OCI-LY3 (cell line): ENCODE measurements at regions not wholly inside any gene's neighbourhood (a gene's known extent, or its start where the extent isn't known, plus 50 kb on each side); places are given as distances from the start of the nearest gene placed in this dataset.

ENCODE experiments used
- H2AFZ ChIP-seq: fragments of 200-600, 300-600 bp; shearing (Covaris generic); 2 replicates; pipeline ENCODE4 v1.6.0; 2014; ENCODE audit warnings: antibody characterized with exemption, low read depth, low read length
- H3K27ac ChIP-seq: fragments of 200-600, 300-600 bp; sonication (generic); 2 replicates; pipeline ENCODE4 v1.5.1; 2014; ENCODE audit warnings: mild to moderate bottlenecking, low read length, moderate library complexity, mixed read lengths
- H3K27me3 ChIP-seq: fragments of 200-600, 300-600 bp; sonication (generic); 2 replicates; pipeline ENCODE4 v1.6.1; 2014; ENCODE audit warnings: low read depth, low read length, mixed read lengths
- H3K36me3 ChIP-seq: fragments of 200-600, 300-600 bp; sonication (generic); replicated peaks from 2 replicates; pipeline ENCODE3; 2014; ENCODE audit warnings: low read depth, low read length, mixed read lengths
- H3K4me1 ChIP-seq: fragments of 300-600, 200-600 bp; sonication (generic); 2 replicates; pipeline ENCODE4 v1.6.1; 2014; ENCODE audit warnings: low read length, mixed read lengths
- H3K4me2 ChIP-seq: fragments of 200-600, 300-600 bp; sonication (generic); 2 replicates; pipeline ENCODE4 v1.6.1; 2014; ENCODE audit warnings: low read length, mixed read lengths
- H3K4me3 ChIP-seq: fragments of 300-600, 200-600 bp; sonication (generic); 2 replicates; pipeline ENCODE4 v1.5.1; 2014; ENCODE audit warnings: antibody characterized with exemption, mild to moderate bottlenecking, low read length, moderate library complexity
- H3K79me2 ChIP-seq: fragments of 300-600, 200-600 bp; shearing (Covaris generic); 2 replicates; pipeline ENCODE4 v1.6.1; 2014; ENCODE audit warnings: mild to moderate bottlenecking, low read length, mixed read lengths
- H3K9ac ChIP-seq: fragments of 300-600, 200-600 bp; shearing (Covaris generic); 2 replicates; pipeline ENCODE4 v1.6.0; 2014; ENCODE audit warnings: mild to moderate bottlenecking, low read length, moderate library complexity
- H3K9me3 ChIP-seq: fragments of 200-600, 300-600 bp; shearing (Covaris generic); 2 replicates; pipeline ENCODE4 v1.6.1; 2014; ENCODE audit warnings: low read length, mixed read lengths; ENCODE audit not compliant: insufficient read depth
- H4K20me1 ChIP-seq: fragments of 200-600, 300-600 bp; sonication (generic); 2 replicates; pipeline ENCODE4 v1.6.1; 2016; ENCODE audit warnings: low read length, mixed read lengths; ENCODE audit not compliant: insufficient read depth
- EZH2phosphoT487 ChIP-seq: fragments of 200-600 bp; shearing (Covaris generic); IDR thresholded peaks from 2 replicates; pipeline ENCODE4 v1.6.1; 2018; ENCODE audit warnings: antibody characterized with exemption, mixed run types, low read depth
- TF ChIP-seq, protein P1 (sequence below): fragments of 200-600, 300-600 bp; sonication (generic); IDR thresholded peaks from 2 replicates; pipeline ENCODE4 v1.5.1; 2014; ENCODE audit warnings: antibody characterized with exemption, low read length, low read depth

GRCh38 chr5:155380480-155380879, 366.9 kb downstream of the KIF4B start:
- Histone ChIP-seq H3K9me3 (no peaks in the 10 kb centered on the region), H3K4me1 (no peaks in the 10 kb centered on the region), H4K20me1 (no peaks in the 10 kb centered on the region), H3K36me3 (no peaks in the 10 kb centered on the region), H3K79me2 (no peaks in the 10 kb centered on the region), H3K4me3 (no peak overlapping the region), H3K27me3 (no peaks in the 10 kb centered on the region), H3K9ac (no peak overlapping the region), H2AFZ (no peak overlapping the region), H3K4me2 (no peak overlapping the region), H3K27ac (no peak overlapping the region)
- TF ChIP-seq, protein P1, sequence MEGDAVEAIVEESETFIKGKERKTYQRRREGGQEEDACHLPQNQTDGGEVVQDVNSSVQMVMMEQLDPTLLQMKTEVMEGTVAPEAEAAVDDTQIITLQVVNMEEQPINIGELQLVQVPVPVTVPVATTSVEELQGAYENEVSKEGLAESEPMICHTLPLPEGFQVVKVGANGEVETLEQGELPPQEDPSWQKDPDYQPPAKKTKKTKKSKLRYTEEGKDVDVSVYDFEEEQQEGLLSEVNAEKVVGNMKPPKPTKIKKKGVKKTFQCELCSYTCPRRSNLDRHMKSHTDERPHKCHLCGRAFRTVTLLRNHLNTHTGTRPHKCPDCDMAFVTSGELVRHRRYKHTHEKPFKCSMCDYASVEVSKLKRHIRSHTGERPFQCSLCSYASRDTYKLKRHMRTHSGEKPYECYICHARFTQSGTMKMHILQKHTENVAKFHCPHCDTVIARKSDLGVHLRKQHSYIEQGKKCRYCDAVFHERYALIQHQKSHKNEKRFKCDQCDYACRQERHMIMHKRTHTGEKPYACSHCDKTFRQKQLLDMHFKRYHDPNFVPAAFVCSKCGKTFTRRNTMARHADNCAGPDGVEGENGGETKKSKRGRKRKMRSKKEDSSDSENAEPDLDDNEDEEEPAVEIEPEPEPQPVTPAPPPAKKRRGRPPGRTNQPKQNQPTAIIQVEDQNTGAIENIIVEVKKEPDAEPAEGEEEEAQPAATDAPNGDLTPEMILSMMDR, result no peak
- TF ChIP-seq EZH2phosphoT487, result no peak

GRCh38 chr5:155381654-155382053, 368.1 kb downstream of the KIF4B start:
- no peaks in the 10 kb centered on the region for H3K36me3 ChIP-seq
- H2AFZ ChIP-seq, result no peak overlapping the region
- no peak for TF ChIP-seq EZH2phosphoT487
- TF ChIP-seq, protein P1, result no peak
- no peaks in the 10 kb centered on the region for H3K9me3 ChIP-seq
- H3K9ac ChIP-seq, result no peak overlapping the region
- no peak overlapping the region for H3K4me2 ChIP-seq
- H3K4me1 ChIP-seq, result no peaks in the 10 kb centered on the region
- no peaks in the 10 kb centered on the region for H3K79me2 ChIP-seq
- no peaks in the 10 kb centered on the region for H4K20me1 ChIP-seq
- no peak overlapping the region for H3K27ac ChIP-seq
- H3K4me3 ChIP-seq, result no peak overlapping the region
- H3K27me3 ChIP-seq, result no peaks in the 10 kb centered on the region

DNA sequence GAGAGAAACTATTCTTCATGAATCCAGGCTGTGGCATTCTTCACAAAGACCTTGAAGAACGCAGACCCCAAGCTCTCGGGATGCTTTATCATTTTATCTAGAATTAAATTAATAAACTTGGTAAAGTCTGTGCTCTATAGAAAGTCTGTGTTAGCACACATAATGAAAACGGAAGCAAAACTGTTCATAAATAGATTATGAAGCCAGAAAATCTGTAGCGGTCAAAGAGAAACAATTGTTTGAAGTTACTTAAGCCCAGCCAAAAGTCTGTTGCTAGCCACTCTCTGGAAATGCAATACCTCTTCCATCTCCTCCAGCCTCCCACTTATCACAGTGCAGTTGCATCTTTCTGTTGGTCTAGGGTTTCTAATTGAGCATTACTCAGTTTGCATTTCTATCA, 375.9 kb downstream of the KIF4B start:
- Histone ChIP-seq H3K4me1 (peaks cover 14% of the 10 kb centered on the region), H2AFZ (no peak overlapping the region), H3K9me3 (no peaks in the 10 kb centered on the region), H3K79me2 (no peaks in the 10 kb centered on the region), H3K27ac (no peak overlapping the region), H3K4me2 (peak overlapping the region; percentile 69), H3K36me3 (no peaks in the 10 kb centered on the region), H3K4me3 (0 out of 2 replicates have a peak overlapping the region, but pooled peaks have one; percentile 31), H3K27me3 (0 out of 2 replicates have a peak, but pooled peaks cover 3% of the 10 kb centered on the region), H3K9ac (no peak overlapping the region), H4K20me1 (no peaks in the 10 kb centered on the region)
- TF ChIP-seq, protein P1, result no peak
- no peak for TF ChIP-seq EZH2phosphoT487

DNA sequence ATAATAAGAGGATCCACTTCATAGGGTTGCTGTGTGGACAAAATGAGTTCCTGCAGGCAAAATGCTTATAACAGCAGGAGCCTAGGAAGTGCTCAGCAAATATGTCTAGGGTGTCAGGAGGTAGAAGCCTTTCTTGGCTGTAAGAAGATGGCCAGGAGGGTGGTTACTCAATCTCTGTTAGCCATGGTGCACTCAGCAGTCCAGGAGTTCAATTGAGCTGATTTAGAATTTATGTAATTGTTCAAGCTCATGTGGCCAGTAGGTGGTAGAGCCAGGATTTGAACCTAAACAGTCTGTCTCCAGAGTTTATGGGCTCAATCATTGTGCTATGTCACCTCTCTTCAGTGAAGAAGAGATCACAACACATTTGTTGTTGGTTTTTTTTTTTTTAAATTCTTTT, 381.2 kb downstream of the KIF4B start:
- H3K4me2 ChIP-seq, result no peak overlapping the region
- no peak overlapping the region for H3K9ac ChIP-seq
- no peaks in the 10 kb centered on the region for H3K36me3 ChIP-seq
- 0 out of 2 replicates have a peak, but pooled peaks cover 3% of the 10 kb centered on the region for H3K27me3 ChIP-seq
- no peaks in the 10 kb centered on the region for H3K9me3 ChIP-seq
- no peaks in the 10 kb centered on the region for H3K79me2 ChIP-seq
- no peak overlapping the region for H2AFZ ChIP-seq
- no peak overlapping the region for H3K4me3 ChIP-seq
- no peaks in the 10 kb centered on the region for H4K20me1 ChIP-seq
- no peak for TF ChIP-seq EZH2phosphoT487
- TF ChIP-seq, protein P1, result no peak
- no peak overlapping the region for H3K27ac ChIP-seq
- peaks cover 4% of the 10 kb centered on the region for H3K4me1 ChIP-seq
